ENCODE measurements at regions not wholly inside any gene's neighbourhood (a gene's known extent, or its start where the extent isn't known, plus 50 kb on each side); places are given as distances from the start of the nearest gene placed in this dataset.
"Not testable (repeated sequence)": the region's sequence is repeated elsewhere in the genome, so short reads cannot be mapped to it uniquely, and the experiment has no call there.

GRCh38 chr6:68139130-68139529 is 496.0 kb upstream of the ADGRB3 start:
- no peak for DNase-seq

GRCh38 chr6:68134796-68135195 is 500.3 kb upstream of the ADGRB3 start:
- DNase-seq: no peak

- DNase-seq: no peak
Measured at GRCh38 chr6:68128211-68128610, 506.9 kb upstream of the ADGRB3 start.

- no peak for DNase-seq
Measured at GRCh38 chr6:68127074-68127473, 508.0 kb upstream of the ADGRB3 start.

DNA sequence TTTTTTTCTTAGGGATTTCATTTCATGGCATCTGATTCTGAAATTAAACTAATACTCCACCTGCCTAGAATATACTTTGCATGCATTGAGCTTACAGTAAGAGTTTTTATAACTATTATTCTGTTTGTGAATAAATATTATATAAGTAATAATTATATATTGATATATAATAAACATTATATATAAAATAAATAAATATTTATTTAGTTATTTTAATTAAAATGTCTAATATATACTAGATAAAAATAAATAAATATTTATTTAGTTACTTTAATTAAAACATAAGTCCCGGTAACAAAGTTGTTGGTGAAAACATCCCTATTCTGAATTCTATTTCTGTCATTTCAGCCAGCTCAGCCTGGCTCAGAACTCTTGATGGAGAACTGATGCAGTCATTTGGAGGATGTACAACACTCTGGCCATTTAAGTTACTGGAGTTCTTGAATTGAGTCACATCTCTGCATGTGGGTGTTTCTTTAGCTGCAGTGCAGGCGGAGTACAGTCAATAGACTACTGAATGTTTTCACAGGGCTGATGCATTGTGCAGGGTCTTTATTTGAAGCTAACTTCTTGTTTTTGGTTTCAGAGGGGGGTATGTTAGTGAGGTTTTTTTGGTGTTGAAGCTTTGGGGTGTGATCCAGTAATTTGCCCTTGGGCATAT is 508.9 kb upstream of the ADGRB3 start:
- DNase-seq: no peak

- not testable (repeated sequence) for DNase-seq
Measured at GRCh38 chr6:68122975-68123374, 512.1 kb upstream of the ADGRB3 start.

DNA sequence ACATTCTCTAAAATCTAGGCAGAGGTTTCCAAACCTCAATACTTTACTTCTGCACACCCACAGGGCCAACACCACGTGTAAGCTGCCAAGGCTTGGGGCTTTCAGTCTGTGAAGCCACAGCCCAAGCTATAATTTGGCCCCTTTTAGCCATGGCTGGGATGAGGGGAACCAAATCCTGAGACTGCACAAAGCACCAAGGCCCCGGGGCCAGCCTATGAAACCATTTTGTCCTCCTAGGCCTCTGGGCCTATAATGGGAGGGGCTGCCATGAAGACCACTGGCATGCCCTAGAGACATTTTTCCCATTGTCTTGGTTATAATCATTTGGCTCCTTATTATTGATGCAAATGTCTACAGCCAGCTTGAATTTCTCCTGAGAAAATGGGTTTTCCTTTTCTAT is 513.0 kb upstream of the ADGRB3 start:
- no peak for DNase-seq

GRCh38 chr6:68120954-68121353 is 514.1 kb upstream of the ADGRB3 start:
- DNase-seq: not testable (repeated sequence)

GRCh38 chr6:68114463-68115047 is 520.5 kb upstream of the ADGRB3 start:
- DNase-seq: no peak

DNA sequence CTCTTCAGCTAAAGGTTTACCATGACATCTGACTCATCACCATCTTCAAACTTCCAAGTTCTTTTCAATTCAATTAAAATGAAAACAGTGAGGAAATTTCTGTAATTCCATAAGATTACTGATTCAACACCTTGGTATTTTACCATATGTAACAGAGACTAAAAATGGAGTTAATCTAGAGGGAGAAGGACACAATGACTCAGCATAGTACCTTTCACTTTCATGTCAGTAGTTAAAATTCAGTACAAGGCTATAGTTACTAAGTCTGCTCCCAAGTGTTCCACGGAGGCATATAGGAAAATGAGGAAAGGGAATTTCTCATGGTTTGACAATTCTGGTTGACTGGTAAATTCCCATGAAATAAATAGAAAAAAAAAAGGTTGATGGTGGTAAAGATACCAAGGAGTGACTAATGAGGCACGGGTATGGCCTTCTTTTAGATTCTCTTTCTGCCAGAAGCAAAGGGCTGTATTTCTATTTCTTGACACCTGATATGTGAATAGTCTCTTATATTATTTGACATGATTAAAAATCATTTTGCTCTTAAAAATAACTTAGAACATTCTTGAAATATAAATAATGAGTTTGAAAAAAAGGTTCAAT is 526.7 kb upstream of the ADGRB3 start:
- no peak for DNase-seq

DNA sequence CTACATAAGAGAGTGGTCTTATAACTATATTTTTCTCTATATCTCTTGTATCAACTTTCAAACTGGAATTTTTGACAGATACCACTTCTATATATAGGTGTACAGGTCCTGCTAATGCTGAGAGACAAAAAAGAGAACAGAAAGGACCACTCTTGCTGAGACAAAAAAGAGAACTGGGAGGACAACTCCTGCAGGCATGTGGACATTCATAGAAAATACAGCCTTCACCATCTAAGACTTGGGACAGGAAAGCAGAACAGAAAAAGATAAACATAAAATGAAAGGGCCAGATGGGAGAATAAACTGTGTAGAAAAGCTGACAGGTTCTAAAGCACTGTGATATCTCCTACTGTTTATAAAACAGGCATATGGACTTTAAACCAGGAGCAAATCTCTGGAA is 541.0 kb upstream of the ADGRB3 start:
- DNase-seq: no peak

GRCh38 chr6:68087399-68088133 is 547.5 kb upstream of the ADGRB3 start:
- DNase-seq: peak; percentile 3

GRCh38 chr6:68086199-68086598 is 548.9 kb upstream of the ADGRB3 start:
- DNase-seq: no peak

DNA sequence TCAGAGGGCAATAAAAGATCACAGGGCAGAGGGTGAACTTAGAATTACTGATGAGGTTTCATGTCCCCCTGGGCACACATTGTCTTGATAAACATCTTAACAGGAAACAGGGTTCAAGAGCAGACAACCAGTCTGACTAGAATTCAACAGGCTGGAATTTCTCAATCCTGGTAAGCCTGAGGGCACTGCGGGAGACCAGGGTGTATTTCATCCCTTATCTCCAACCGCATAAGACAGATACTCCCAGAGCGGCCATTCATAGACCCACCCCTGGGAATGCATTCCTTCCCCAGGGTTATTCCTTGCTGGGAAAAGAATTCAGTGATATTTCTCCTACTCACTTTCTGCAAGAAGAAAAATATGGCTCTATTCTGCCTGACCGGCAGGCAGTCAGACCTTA is 549.5 kb upstream of the ADGRB3 start:
- not testable (repeated sequence) for DNase-seq

- DNase-seq: no peak
Measured at GRCh38 chr6:68082086-68082485, 553.0 kb upstream of the ADGRB3 start.

- DNase-seq: no peak
Measured at GRCh38 chr6:68080074-68080473, 555.0 kb upstream of the ADGRB3 start.

DNA sequence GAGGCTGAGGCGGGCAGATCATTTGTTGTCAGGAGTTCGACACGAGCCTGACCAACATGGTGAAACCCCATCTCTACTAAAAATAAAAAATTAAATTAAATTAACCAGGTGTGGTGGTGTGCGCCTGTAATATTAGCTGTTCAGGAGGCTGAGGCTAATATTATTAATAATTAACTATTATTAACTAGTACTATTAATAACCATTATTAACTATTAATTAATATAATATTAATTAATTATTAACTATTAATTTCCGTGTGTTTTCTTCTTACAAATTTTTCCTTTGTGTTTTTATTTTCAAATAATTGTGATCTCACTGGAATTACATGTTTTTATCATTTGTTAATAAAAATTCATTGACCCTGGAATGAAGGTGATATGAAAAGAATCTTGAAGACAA is 557.4 kb upstream of the ADGRB3 start:
- no peak for DNase-seq

DNA sequence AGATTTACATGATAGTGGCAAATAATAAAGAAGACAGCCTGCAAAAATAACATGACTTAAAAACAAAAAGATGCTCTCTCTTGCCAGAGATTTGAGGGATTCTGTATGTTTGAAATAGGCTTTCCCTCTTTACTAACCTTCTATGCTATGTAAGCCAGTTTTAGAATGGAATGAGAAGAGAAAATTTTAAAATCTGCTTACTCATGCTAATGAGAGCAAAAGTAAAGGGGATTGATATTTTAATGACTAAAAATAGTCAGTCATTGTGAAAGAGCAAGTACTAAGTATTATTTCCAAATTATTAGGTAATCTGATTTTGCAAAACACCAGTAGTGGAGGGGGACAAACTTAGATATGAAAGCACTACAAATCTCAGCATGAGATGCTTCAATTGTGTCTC is 563.3 kb upstream of the ADGRB3 start:
- DNase-seq: no peak

DNA sequence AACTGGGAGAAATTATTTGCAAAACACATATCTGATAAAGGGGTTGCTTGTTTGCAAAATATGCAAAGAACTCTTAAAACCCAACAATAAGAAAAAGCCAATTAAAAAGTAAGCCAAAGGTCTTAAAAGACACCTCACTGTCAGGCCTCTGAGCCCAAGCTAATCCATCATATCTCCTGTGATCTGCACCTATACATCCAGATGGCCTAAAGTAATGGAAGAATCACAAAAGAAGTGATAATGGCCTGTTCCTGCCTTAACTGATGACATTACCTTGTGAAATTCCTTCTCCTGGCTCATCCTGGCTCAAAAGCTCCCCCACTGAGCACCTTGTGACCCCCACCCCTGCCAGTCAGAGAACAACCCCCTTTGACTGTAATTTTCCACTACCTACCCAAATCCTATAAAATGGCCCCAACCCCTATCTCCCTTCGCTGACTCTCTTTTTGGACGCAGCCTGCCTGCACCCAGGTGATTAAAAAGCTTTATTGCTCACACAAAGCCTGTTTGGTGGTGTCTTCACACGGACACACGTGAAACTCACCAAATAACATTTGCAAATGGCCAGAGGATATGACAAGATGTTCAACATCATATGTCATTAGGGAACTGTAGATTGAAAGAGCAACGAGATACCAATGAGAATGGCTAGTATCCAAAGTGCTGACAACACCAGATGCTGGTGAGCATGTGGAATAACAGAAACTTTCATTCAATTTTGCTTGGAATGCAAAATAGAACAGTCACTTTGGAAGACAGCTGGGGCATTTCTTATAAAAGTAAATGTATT is 565.0 kb upstream of the ADGRB3 start:
- DNase-seq: no peak

GRCh38 chr6:68059899-68060298 is 575.2 kb upstream of the ADGRB3 start:
- DNase-seq: no peak

- no peak for DNase-seq
Measured at GRCh38 chr6:68059261-68059660, 575.8 kb upstream of the ADGRB3 start.

DNA sequence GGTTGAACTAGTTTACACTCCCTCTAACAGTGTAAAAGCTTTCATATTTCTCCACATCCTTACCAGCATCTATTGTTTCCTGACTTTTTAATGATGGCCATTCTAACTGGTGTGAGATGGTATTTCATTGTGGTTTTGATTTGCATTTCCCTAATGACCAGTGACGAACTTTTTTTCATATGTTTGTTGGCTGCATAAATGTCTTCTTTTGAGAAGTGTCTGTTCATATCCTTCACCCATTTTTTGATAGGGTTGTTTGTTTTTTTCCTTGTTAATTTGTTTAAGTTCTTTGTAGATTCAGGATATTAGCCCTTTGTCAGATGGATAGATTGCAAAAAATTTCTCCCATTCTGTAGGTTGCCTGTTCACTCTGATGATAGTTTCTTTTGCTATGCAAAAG is 578.5 kb upstream of the ADGRB3 start:
- DNase-seq: not testable (repeated sequence)

GRCh38 chr6:68054756-68055155 is 580.3 kb upstream of the ADGRB3 start:
- no peak for DNase-seq
